ENCODE measurements at regions not wholly inside any gene's neighbourhood (a gene's known extent, or its start where the extent isn't known, plus 50 kb on each side); places are given as distances from the start of the nearest gene placed in this dataset.

DNA sequence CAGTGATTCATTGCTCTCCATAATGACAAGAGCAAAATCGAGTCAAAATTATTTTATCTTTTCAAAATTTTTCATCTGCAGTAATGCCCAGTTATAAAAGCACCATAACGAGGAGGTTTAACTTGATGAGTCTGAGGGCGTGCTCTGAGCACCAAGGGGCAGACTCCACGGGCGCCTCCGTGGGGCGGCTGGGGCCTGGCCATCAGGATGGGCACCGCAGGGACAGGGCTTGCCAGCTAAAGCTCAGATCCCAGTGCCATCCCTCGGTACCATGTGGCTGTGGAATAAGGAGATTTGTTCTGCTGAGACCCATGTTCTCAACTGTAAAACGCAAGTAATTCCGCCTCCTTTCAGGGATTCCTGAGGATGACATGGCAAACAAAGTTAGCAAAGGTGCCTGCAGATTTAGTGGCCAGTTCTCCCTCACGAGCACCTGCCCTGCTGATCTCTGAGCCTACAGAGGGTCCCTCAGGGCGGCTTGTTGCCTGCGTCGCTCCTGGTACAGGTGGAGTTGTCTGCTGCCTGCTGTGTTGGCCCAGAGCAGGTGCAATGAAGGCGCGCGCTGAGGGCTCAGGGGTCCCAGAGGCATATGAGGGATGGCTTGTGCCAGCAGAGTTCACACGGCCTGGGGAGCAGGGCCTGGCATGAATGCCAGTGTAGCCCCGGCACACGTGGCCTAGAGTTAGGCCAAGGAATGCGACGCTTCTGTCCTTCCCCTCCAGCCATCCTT, 584.4 kb downstream of the TCERG1L start:
- TF ChIP-seq, protein P1, sequence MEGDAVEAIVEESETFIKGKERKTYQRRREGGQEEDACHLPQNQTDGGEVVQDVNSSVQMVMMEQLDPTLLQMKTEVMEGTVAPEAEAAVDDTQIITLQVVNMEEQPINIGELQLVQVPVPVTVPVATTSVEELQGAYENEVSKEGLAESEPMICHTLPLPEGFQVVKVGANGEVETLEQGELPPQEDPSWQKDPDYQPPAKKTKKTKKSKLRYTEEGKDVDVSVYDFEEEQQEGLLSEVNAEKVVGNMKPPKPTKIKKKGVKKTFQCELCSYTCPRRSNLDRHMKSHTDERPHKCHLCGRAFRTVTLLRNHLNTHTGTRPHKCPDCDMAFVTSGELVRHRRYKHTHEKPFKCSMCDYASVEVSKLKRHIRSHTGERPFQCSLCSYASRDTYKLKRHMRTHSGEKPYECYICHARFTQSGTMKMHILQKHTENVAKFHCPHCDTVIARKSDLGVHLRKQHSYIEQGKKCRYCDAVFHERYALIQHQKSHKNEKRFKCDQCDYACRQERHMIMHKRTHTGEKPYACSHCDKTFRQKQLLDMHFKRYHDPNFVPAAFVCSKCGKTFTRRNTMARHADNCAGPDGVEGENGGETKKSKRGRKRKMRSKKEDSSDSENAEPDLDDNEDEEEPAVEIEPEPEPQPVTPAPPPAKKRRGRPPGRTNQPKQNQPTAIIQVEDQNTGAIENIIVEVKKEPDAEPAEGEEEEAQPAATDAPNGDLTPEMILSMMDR (IDR thresholded peaks at IDR 0.05; ENCODE audit: low read depth, low read length), result no peak
- TF ChIP-seq EZH2phosphoT487 (IDR thresholded peaks at IDR 0.05; ENCODE audit: low read depth), result no peak

All from OCI-LY3 (cell line).